ENCODE measurements at regions not wholly inside any gene's neighbourhood (a gene's known extent, or its start where the extent isn't known, plus 50 kb on each side); places are given as distances from the start of the nearest gene placed in this dataset.

DNA sequence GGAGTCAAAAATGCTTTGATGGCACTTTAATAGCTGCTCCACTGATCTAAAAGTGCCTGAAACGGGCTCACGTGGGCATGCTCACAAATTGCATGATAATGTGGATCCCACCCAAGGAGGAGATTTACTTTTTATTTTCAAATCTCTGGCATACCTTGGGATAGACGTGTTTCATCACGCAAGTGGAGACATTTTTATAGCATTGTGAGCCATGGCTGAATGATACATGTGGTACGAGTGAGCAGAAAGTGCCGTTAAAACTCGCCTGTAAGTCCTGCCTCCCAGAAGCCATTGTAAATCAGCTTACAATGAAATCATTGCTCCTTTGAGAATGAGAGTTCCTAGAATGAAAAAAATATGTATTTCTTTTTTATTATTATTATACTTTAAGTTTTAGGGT is 514.7 kb downstream of the MAT2B start:
- H4K20me1 ChIP-seq (ENCODE audit: insufficient read depth, low read length) = no peaks in the 10 kb centered on the region
- no peak overlapping the region for H3K4me2 ChIP-seq (replicated peaks; ENCODE audit: extremely low read depth, low read length, poor library complexity, severe bottlenecking)
- Mint-ChIP-seq H3K4me3 (no peak overlapping the region), H3K27me3 (ENCODE audit: low read depth in 3 of 3) (peaks cover 0 to 3% (median 2%) of the 10 kb centered on the region in 3 donors), H3K27ac (no peak overlapping the region), H3K9me3 (no peaks in the 10 kb centered on the region), H3K36me3 (no peaks in the 10 kb centered on the region), H3K4me1 (no peaks in the 10 kb centered on the region)
- H3K9ac ChIP-seq (ENCODE audit: insufficient read depth, low read length, poor library complexity, severe bottlenecking) = no peak overlapping the region
- H3K27ac ChIP-seq (ENCODE audit: low read depth in 1 of 2, low read length in 2 of 2) = no peak overlapping the region
- H3K4me1 ChIP-seq (ENCODE audit: control insufficient read depth in 1 of 2, insufficient read depth in 2 of 2, low read length in 2 of 2) = no peaks in the 10 kb centered on the region
- intact Hi-C loops (cut with micrococcal nuclease) = no loop called here
- no peaks in the 10 kb centered on the region for H3K36me3 ChIP-seq (replicated peaks in 1 of 2; ENCODE audit: control insufficient read depth in 1 of 2, insufficient read depth in 2 of 2, low read length in 2 of 2)
- H3K9me3 ChIP-seq (replicated peaks in 1 of 2; ENCODE audit: control insufficient read depth in 1 of 2, insufficient read depth in 1 of 2, low read length in 2 of 2) = no peaks in the 10 kb centered on the region
- no peak overlapping the region for H2AFZ ChIP-seq (ENCODE audit: insufficient read depth, low read depth, low read length, poor library complexity, severe bottlenecking)
- DNase-seq = no peak
- H3K27me3 ChIP-seq (ENCODE audit: control insufficient read depth in 2 of 2, insufficient read depth in 2 of 2, low read length in 2 of 2) = peaks cover 0 to 2% of the 10 kb centered on the region in 2 donors
- no peak for TF ChIP-seq CTCF (IDR thresholded peaks at IDR 0.05)
- WGBS (ENCODE audit: insufficient coverage) = 93% methylated on average over 2 of the region's 7 CpGs
- H3K79me2 ChIP-seq (ENCODE audit: insufficient read depth, low read length) = no peaks in the 10 kb centered on the region
- H3K4me3 ChIP-seq (replicated peaks in 1 of 3; ENCODE audit: low read depth in 2 of 3, low read length in 3 of 3) = no peak overlapping the region

DNA sequence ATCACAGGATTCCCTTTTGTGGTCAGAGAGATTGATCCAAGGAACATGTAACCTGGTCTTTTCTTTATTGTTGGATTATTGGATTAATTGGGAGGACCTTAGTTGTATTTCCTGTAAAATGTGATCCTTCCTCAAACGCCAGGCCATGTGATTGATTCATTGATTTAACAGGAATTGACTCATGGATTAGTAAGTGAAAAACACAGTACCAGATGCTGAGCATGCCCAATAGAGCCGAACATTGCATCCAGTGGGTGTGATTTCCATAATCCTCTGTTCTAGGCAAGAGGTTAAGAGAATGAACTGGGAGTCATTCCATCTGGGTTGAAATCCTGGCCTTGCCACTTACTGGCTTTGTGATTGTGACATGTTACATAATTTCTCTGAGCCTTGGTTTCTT is 522.3 kb downstream of the MAT2B start:
- Histone ChIP-seq H3K36me3 (replicated peaks in 1 of 2; ENCODE audit: control insufficient read depth in 1 of 2, insufficient read depth in 2 of 2, low read length in 2 of 2) (no peaks in the 10 kb centered on the region), H3K4me3 (replicated peaks in 1 of 3; ENCODE audit: low read depth in 2 of 3, low read length in 3 of 3) (no peak overlapping the region), H3K79me2 (ENCODE audit: insufficient read depth, low read length) (no peaks in the 10 kb centered on the region), H3K27ac (ENCODE audit: low read depth in 1 of 2, low read length in 2 of 2) (no peak overlapping the region), H3K4me2 (replicated peaks; ENCODE audit: extremely low read depth, low read length, poor library complexity, severe bottlenecking) (no peak overlapping the region), H3K4me1 (ENCODE audit: control insufficient read depth in 1 of 2, insufficient read depth in 2 of 2, low read length in 2 of 2) (no peaks in the 10 kb centered on the region), H4K20me1 (ENCODE audit: insufficient read depth, low read length) (no peaks in the 10 kb centered on the region), H2AFZ (ENCODE audit: insufficient read depth, low read depth, low read length, poor library complexity, severe bottlenecking) (no peak overlapping the region), H3K27me3 (ENCODE audit: control insufficient read depth in 2 of 2, insufficient read depth in 2 of 2, low read length in 2 of 2) (no peaks in the 10 kb centered on the region), H3K9ac (ENCODE audit: insufficient read depth, low read length, poor library complexity, severe bottlenecking) (no peak overlapping the region), H3K9me3 (replicated peaks in 1 of 2; ENCODE audit: control insufficient read depth in 1 of 2, insufficient read depth in 1 of 2, low read length in 2 of 2) (no peaks in the 10 kb centered on the region)
- TF ChIP-seq CTCF (IDR thresholded peaks at IDR 0.05) = no peak
- DNase-seq = no peak
- peaks cover 0 to 8% (median 0%) of the 10 kb centered on the region in 3 donors for H3K27me3 Mint-ChIP-seq (ENCODE audit: low read depth in 3 of 3)
- WGBS (ENCODE audit: insufficient coverage) = no CpG with 5 or more reads among the region's 2 CpGs
- H3K9me3 Mint-ChIP-seq = peaks cover 0 to 1% (median 0%) of the 10 kb centered on the region in 7 donors
- no peaks in the 10 kb centered on the region for H3K4me1 Mint-ChIP-seq
- intact Hi-C loops (cut with micrococcal nuclease) = no loop called here
- H3K27ac Mint-ChIP-seq = no peak overlapping the region
- H3K4me3 Mint-ChIP-seq = no peak overlapping the region
- no peaks in the 10 kb centered on the region for H3K36me3 Mint-ChIP-seq

Data from CD14-positive monocyte (primary cell).